ENCODE measurements at regions not wholly inside any gene's neighbourhood (a gene's known extent, or its start where the extent isn't known, plus 50 kb on each side); places are given as distances from the start of the nearest gene placed in this dataset.

DNA sequence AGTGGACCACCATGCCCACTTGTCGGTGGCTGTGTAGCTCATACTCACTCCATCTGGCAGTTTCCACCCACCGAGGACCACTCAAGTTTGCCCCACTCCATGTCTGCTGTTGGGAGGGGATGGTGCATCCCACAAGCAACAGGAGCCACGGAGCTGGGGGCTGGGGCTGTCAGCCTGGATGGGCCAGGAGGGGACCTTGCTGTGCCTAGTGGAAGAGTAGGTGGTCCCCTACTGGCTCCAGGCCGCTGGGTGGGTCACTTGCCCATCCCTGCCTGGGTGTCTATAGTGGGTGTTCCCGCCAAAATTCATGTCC lies 57.0 kb downstream of the SMIM38 start (continued):
- no peak for TF ChIP-seq SIN3A (IDR thresholded peaks at IDR 0.05; ENCODE audit: low read depth)
- no peak for TF ChIP-seq TCF7L2 (IDR thresholded peaks at IDR 0.05; ENCODE audit: borderline replicate concordance, extremely low read depth, insufficient read depth, insufficient read length)

- ChIA-PET CTCF (no interaction called here), POLR2A (no interaction called here), RAD21 (ENCODE audit: low non-redundant PET in 1 of 2, low total read pairs in 2 of 2, uncharacterized antibody in 2 of 2, unreplicated experiment in 2 of 2) (no interaction called here)
- intact Hi-C loops (cut with micrococcal nuclease): no loop called here
- Histone ChIP-seq H3K4me3 (replicated peaks in 1 of 2; ENCODE audit: low read depth in 1 of 2, low read length in 2 of 2) (no peak overlapping the region), H3K9me2 (ENCODE audit: insufficient read depth) (no peaks in the 10 kb centered on the region), H3K9ac (ENCODE audit: low read length) (no peak overlapping the region), H3K4me2 (ENCODE audit: low read length) (no peak overlapping the region), H3K27me3 (ENCODE audit: insufficient read depth, low read length) (no peaks in the 10 kb centered on the region), H4K20me1 (ENCODE audit: insufficient read depth) (no peaks in the 10 kb centered on the region), H3K27ac (ENCODE audit: low read depth, low read length) (no peak overlapping the region), H3K9me3 (ENCODE audit: control insufficient read depth in 1 of 2, insufficient read depth in 1 of 2, low read depth in 1 of 2, low read length in 2 of 2) (no peaks in the 10 kb centered on the region), H3K36me3 (ENCODE audit: control insufficient read depth in 1 of 2, insufficient read depth in 2 of 2, low read length in 2 of 2) (no peaks in the 10 kb centered on the region), H3K79me2 (ENCODE audit: insufficient read depth, low read length) (no peaks in the 10 kb centered on the region), H2AFZ (ENCODE audit: low read depth, low read length, poor library complexity, severe bottlenecking) (no peak overlapping the region), H3K4me1 (ENCODE audit: control insufficient read depth in 1 of 2, insufficient read depth in 2 of 2, low read length in 2 of 2) (peaks cover 5 to 19% of the 10 kb centered on the region in 2 experiments; a peak in 3 of 4 replicates)
- no TSS peak for BruUV-seq (replicated peaks)
- no peak for ATAC-seq
- no peak for DNase-seq (ENCODE audit: low read depth, low spot score)
- TF ChIP-seq CTCF (IDR thresholded peaks at IDR 0.05 in 2 of 3, conservative IDR thresholded peaks at IDR 0.05 in 1 of 3; ENCODE audit: borderline replicate concordance in 1 of 3, insufficient read depth in 1 of 3, low read depth in 2 of 3, low read length in 2 of 3): no peak
- no peak for TF ChIP-seq CBX3 (IDR thresholded peaks at IDR 0.05; ENCODE audit: low read depth)
- TF ChIP-seq YY1 (IDR thresholded peaks at IDR 0.05; ENCODE audit: extremely low read depth, insufficient replicate concordance, low read depth, low read length): no peak
- TF ChIP-seq, protein P1, sequence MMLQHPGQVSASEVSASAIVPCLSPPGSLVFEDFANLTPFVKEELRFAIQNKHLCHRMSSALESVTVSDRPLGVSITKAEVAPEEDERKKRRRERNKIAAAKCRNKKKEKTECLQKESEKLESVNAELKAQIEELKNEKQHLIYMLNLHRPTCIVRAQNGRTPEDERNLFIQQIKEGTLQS (IDR thresholded peaks at IDR 0.05): no peak
- TF ChIP-seq EZH2 (IDR thresholded peaks at IDR 0.05): no peak
- no peak for TF ChIP-seq REST (IDR thresholded peaks at IDR 0.05; ENCODE audit: low read depth)
- no peak for TF ChIP-seq SRF (IDR thresholded peaks at IDR 0.05; ENCODE audit: low read depth)
- TF ChIP-seq POLR2AphosphoS5 (IDR thresholded peaks at IDR 0.05; ENCODE audit: low read depth, low read length): no peak
- TF ChIP-seq, protein P2, sequence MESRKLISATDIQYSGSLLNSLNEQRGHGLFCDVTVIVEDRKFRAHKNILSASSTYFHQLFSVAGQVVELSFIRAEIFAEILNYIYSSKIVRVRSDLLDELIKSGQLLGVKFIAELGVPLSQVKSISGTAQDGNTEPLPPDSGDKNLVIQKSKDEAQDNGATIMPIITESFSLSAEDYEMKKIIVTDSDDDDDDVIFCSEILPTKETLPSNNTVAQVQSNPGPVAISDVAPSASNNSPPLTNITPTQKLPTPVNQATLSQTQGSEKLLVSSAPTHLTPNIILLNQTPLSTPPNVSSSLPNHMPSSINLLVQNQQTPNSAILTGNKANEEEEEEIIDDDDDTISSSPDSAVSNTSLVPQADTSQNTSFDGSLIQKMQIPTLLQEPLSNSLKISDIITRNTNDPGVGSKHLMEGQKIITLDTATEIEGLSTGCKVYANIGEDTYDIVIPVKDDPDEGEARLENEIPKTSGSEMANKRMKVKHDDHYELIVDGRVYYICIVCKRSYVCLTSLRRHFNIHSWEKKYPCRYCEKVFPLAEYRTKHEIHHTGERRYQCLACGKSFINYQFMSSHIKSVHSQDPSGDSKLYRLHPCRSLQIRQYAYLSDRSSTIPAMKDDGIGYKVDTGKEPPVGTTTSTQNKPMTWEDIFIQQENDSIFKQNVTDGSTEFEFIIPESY (IDR thresholded peaks at IDR 0.05; ENCODE audit: extremely low read depth, insufficient replicate concordance, low read length): no peak
- TF ChIP-seq ELF1 (IDR thresholded peaks at IDR 0.05; ENCODE audit: borderline replicate concordance, low read depth): no peak
- TF ChIP-seq EGR1 (IDR thresholded peaks at IDR 0.05; ENCODE audit: low read depth): no peak
Observed at GRCh38 chr11:69213316-69213715, 57.6 kb downstream of the SMIM38 start.
